ENCODE measurements at regions not wholly inside any gene's neighbourhood (a gene's known extent, or its start where the extent isn't known, plus 50 kb on each side); places are given as distances from the start of the nearest gene placed in this dataset.

GRCh38 chr6:14591998-14592397 lies 474.4 kb downstream of the CD83 start:
- TF ChIP-seq CTCF (conservative IDR thresholded peaks at IDR 0.05 in 1 of 2, IDR thresholded peaks at IDR 0.05 in 1 of 2; ENCODE audit: low read depth in 1 of 2, low read length in 2 of 2) (no peak), EZH2 (IDR thresholded peaks at IDR 0.05; ENCODE audit: low read length, missing control alignments) (no peak)
